Body of pancreas (tissue), 4 donors: ENCODE measurements at regions not wholly inside any gene's neighbourhood (a gene's known extent, or its start where the extent isn't known, plus 50 kb on each side); places are given as distances from the start of the nearest gene placed in this dataset.

Experiments used
- ATAC-seq: fragments of 150-250 bp; one replicate; pipeline ENCODE4 v1.9.1; 2016
- DNase-seq, 4 donors: peaks; one replicate each; pipeline ENCODE4 v3.0.0-alpha.2; 2019
- H3K27ac ChIP-seq, 4 donors: fragments of 200-600 bp; sonication (generic); 1 replicate in 3 of 4; 2 replicates in 1 of 4; pipeline versions ENCODE4 v1.5.1 to v1.6.1; 2016 to 2019; ENCODE audit warnings: mild to moderate bottlenecking in 1 of 4, mixed read lengths in 1 of 4, moderate library complexity in 1 of 4
- H3K27me3 ChIP-seq, 2 donors: fragments of 200-600 bp; sonication (generic); one replicate each; pipeline ENCODE4 v1.6.0; 2016; ENCODE audit warnings: mild to moderate bottlenecking in 1 of 2
- H3K36me3 ChIP-seq, 2 donors: fragments of 200-600 bp; sonication (generic); replicated peaks in 1 of 2; 2 replicates each; pipeline ENCODE4 v1.5.1; 2016; ENCODE audit warnings: low read depth in 2 of 2; ENCODE audit not compliant: insufficient read depth in 1 of 2
- H3K4me1 ChIP-seq: fragments of 200-600 bp; sonication (generic); one replicate; pipeline ENCODE4 v1.6.0; 2016
- H3K4me3 ChIP-seq, 2 donors: fragments of 200-600 bp; sonication (generic); 1 replicate in 1 of 2; 2 replicates in 1 of 2; pipeline ENCODE4 v1.5.1; 2016 to 2019
- H3K9me3 ChIP-seq, 3 donors: fragments of 200-600 bp; sonication (generic); 1 replicate in 2 of 3; 2 replicates in 1 of 3; pipeline ENCODE4 v1.5.1; 2016
- CTCF ChIP-seq, 7 experiments: fragments of 450-650 bp in 4 of 7; fragments of 200-600 bp in 3 of 7; sonication (generic) in 3 of 7; IDR thresholded peaks; one replicate each; pipeline ENCODE4 v1.5.1; 2016 to 2019; ENCODE audit warnings: antibody characterized with exemption in 7 of 7
- POLR2A ChIP-seq, 3 donors: fragments of 450-650 bp; IDR thresholded peaks; one replicate each; pipeline ENCODE4 v1.6.1; 2016; ENCODE audit warnings: antibody characterized with exemption in 3 of 3, mild to moderate bottlenecking in 2 of 3
- WGBS, 2 donors: methylation state at CpG; one replicate each; pipeline ENCODE4 v1.1.5; 2017; 5-methylcytosine and 5-hydroxymethylcytosine counted together
- intact Hi-C: fragments of 100-400 bp; cut with DNase I; formaldehyde crosslinking; loops from one replicate; pipeline ENCODE4 v1.15.1; 2023

- ATAC-seq (no peak), DNase-seq (no peak)
- 66 to 67% methylated on average over 2 of the region's 2 CpGs for whole genome bisulfite sequencing, 2 donors
- no peak for TF ChIP-seq POLR2A (IDR thresholded peaks at IDR 0.05)
- TF ChIP-seq CTCF (IDR thresholded peaks at IDR 0.05) = no peak
- Histone ChIP-seq H3K27me3 (peaks cover 0 to 5% of the 10 kb centered on the region in 2 donors), H3K27ac (no peak overlapping the region), H3K36me3 (no peaks in the 10 kb centered on the region), H3K4me1 (peaks cover 16% of the 10 kb centered on the region), H3K9me3 (no peaks in the 10 kb centered on the region), H3K4me3 (no peak overlapping the region)
- intact Hi-C loops = no loop called here
These were observed 136.6 kb upstream of the HAND1 start for GRCh38 chr5:154614595-154614994.

GRCh38 chr5:154614125-154614524, 136.1 kb upstream of the HAND1 start:
- TF ChIP-seq CTCF (IDR thresholded peaks at IDR 0.05) = no peak
- no peaks in the 10 kb centered on the region for H3K9me3 ChIP-seq
- H3K4me1 ChIP-seq = peaks cover 16% of the 10 kb centered on the region
- no peaks in the 10 kb centered on the region for H3K36me3 ChIP-seq
- no peak overlapping the region for H3K27ac ChIP-seq
- peaks cover 0 to 5% of the 10 kb centered on the region in 2 donors for H3K27me3 ChIP-seq
- ATAC-seq (no peak), DNase-seq (no peak)
- 53 to 54% methylated on average over 1 of the region's 1 CpG for WGBS, 2 donors
- intact Hi-C loops = no loop called here
- H3K4me3 ChIP-seq = no peak overlapping the region

GRCh38 chr5:154612666-154613065, 134.6 kb upstream of the HAND1 start:
- Histone ChIP-seq H3K9me3 (no peaks in the 10 kb centered on the region), H3K4me3 (no peak overlapping the region), H3K27ac (no peak overlapping the region), H3K36me3 (no peaks in the 10 kb centered on the region), H3K4me1 (peaks cover 16% of the 10 kb centered on the region), H3K27me3 (peaks cover 0 to 5% of the 10 kb centered on the region in 2 donors)
- 57 to 67% methylated on average over 5 of the region's 5 CpGs for WGBS, 2 donors
- DNase-seq (no peak), ATAC-seq (no peak)
- TF ChIP-seq POLR2A (IDR thresholded peaks at IDR 0.05) = no peak
- TF ChIP-seq CTCF (IDR thresholded peaks at IDR 0.05) = no peak
- intact Hi-C loops = no loop called here

GRCh38 chr5:154611341-154611767, 133.3 kb upstream of the HAND1 start:
- 5 to 8% methylated on average over 21 to 23 of the region's 23 CpGs for WGBS, 2 donors
- TF ChIP-seq CTCF (IDR thresholded peaks at IDR 0.05) = no peak
- no peak for TF ChIP-seq POLR2A (IDR thresholded peaks at IDR 0.05)
- ATAC-seq (no peak), DNase-seq (peak in 1 of 4 donors; percentile 16)
- Histone ChIP-seq H3K27ac (no peak overlapping the region), H3K4me3 (no peak overlapping the region), H3K9me3 (no peaks in the 10 kb centered on the region), H3K36me3 (no peaks in the 10 kb centered on the region), H3K4me1 (peaks cover 16% of the 10 kb centered on the region), H3K27me3 (peaks cover 0 to 5% of the 10 kb centered on the region in 2 donors)
- intact Hi-C loops = no loop called here

GRCh38 chr5:154610321-154611154, 132.5 kb upstream of the HAND1 start:
- WGBS, 2 donors = 2 to 3% methylated on average over 26 to 50 of the region's 50 CpGs
- ATAC-seq = peak; percentile 95

More at GRCh38 chr5:154610321-154611154, 132.5 kb upstream of the HAND1 start:
- DNase-seq = peak; percentile 78 to 82 (median 79)
- TF ChIP-seq CTCF (IDR thresholded peaks at IDR 0.05) (peak; percentile 74 to 94 (median 88)), POLR2A (IDR thresholded peaks at IDR 0.05) (no peak)
- no peak overlapping the region for H3K27ac ChIP-seq
- H3K4me3 ChIP-seq = no peak overlapping the region
- H3K4me1 ChIP-seq = peaks cover 16% of the 10 kb centered on the region
- intact Hi-C loops = no loop called here
- no peaks in the 10 kb centered on the region for H3K36me3 ChIP-seq
- peaks cover 0 to 5% of the 10 kb centered on the region in 2 donors for H3K27me3 ChIP-seq
- no peaks in the 10 kb centered on the region for H3K9me3 ChIP-seq
